ENCODE measurements at regions not wholly inside any gene's neighbourhood (a gene's known extent, or its start where the extent isn't known, plus 50 kb on each side); places are given as distances from the start of the nearest gene placed in this dataset.
"Not testable (repeated sequence)": the region's sequence is repeated elsewhere in the genome, so short reads cannot be mapped to it uniquely, and the experiment has no call there.

DNA sequence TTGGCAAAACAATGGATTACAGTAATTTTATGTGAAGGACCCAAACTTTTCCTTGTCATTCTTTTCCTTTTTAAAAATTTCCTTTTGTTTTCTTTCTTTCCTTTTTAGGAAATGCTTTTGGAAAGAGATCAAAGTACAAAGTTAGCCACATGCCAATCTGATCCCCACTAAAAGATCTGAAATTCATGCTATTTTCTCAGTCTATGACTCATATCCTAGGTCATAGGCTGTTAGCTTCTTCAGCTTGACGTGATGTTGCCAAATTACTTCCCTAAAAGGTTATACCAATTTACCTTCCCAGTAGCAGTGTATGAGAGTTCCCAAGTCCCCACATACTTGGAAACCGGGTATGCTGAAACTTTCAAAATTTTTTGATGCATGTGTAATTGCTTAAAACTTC, 355.3 kb downstream of the INSIG2 start:
- no peak for DNase-seq

- DNase-seq: no peak
Measured at GRCh38 chr2:118442996-118443553, 354.8 kb downstream of the INSIG2 start.

DNA sequence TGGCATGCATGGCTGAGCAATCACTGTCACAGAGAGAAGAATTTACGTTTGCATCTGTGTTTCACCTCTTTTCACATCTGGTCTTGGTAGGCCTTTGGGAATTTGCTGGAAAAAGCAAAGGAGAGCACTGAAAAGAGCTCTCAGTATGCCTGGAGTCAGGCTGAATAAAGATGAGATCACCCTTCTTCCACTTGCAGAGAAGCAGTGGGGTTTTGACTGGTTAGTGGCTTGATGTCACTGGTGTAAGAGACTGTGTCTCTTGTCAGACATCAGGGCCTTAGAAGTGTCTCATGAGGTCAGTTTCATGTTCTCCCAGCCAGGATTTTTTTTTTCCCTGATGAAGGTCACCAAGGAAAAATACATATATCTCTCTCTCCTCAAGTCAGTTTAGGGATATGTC, 353.8 kb downstream of the INSIG2 start:
- no peak for DNase-seq

DNA sequence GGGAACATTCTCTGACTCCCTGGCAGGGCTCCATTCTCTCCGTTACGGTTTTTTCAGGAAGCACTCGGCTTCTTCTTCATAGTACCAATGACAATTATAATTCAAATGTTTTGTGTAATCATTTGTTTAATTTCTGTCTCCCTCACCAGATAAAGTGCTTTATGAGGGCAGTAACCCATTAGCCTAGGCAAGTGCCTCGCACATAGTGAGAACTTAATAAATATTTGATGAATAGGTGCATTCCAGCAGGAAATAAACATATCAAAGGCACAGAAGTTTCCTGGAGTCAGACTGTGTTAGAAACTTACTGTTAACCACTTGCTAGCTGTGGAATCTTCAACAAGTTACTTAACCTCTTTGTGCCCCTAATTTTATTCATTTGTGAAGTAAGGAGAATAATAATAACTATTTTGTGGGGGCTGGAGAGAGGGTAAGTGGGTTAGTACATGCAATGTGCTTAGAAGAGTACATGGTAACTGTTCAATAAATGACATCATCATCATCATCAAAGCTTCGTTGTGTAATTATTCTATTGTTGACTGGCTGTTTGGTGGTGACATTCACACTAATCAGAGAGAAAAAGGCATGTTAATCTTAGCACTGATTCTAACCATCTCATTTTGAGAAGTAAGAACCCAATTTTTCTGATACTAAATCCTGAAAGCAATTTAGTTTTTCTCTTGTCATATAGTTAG, 352.3 kb downstream of the INSIG2 start:
- no peak for DNase-seq

- DNase-seq: no peak
Measured at GRCh38 chr2:118437501-118437900, 349.2 kb downstream of the INSIG2 start.

DNA sequence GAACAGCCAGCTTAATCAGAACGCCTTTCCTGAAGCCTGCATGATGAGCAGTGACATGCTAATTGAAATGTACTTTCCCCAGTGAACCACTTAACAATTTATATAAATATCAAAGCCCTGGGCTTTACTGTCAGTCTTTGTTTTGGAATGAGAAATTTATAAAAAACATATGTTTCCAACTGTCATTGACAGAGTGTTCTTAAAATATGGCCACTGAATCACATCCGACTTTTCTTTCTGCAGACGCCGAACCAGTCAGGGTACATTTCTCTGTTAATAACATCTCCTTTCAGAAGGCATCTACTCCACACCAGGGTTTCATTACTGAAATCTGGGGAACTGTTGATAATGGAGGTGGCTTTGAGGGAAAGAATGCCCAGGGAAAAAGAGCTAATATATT, 343.7 kb downstream of the INSIG2 start:
- DNase-seq: no peak

- DNase-seq: no peak
Measured at GRCh38 chr2:118431586-118431985, 343.3 kb downstream of the INSIG2 start.

DNA sequence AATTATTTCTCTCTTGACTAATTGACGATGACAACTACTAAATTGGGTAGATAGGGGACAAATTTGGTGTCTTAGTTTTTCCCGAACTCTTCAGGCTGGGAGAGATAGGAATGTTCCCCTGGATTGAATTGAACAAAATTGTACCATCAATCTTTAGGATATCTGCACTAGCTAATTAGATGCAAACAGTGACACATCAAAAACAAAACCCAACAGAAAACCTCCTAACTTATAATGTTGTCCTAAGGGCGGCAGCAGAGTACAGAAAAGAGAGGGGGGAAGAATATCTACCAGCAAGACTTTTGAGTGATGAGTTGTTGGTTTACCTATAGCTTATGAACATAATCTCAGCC, 342.9 kb downstream of the INSIG2 start:
- DNase-seq: no peak

- DNase-seq: no peak
Measured at GRCh38 chr2:118430510-118431164, 342.4 kb downstream of the INSIG2 start.

DNA sequence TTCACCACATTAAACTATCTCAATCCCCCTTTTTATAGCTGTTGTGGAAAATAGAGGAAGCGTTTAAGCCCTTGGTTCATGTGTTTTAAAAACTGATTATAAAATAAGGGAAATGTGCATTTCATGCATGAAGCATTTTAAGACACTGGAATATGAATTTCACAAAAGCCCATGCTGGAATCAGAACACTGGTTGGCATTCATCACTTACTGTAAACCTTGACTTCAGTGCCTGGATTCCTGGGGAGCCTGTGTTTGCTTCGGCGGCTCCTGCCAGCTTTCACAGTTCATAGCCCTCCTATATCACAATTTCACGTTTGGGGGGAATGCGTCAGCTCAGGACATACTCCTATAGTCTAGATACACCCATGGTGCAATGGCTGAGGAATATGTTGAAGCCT, 336.9 kb downstream of the INSIG2 start:
- DNase-seq: no peak

GRCh38 chr2:118423776-118424175, 335.5 kb downstream of the INSIG2 start:
- no peak for DNase-seq

- DNase-seq: no peak
Measured at GRCh38 chr2:118421648-118422047, 333.4 kb downstream of the INSIG2 start.

DNA sequence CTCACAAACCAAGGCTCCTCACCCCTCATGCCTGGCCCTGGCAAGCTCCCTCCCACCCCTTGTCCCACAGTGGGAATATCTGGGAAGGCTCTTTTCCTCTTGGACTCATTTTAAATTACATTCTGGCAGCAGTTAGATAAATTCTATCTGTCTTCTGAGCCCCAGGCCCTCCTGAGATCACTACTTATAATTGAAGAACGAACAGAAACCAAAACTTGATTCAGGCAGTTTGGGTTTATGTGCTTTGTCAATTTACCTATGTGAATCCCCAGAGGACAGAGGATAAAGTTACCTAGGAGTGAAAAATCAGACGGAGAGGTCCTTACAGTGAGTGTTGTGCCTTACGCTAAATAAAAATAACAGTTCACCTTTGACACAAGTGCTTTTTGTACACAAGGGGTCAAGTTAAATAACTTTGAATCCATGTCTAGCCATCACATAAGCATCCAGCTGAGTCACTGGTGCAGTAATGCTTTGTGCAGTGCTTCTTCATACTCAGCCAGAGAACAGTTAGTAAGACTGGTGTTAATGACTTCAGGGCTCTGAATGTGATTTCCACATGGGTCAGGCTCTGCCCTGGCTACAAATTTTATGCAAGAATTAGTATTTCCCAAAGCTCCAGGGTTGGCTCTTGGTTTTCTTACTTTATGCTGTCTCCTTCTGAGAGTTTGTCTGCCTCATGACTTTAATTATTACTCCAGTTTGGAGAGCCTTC, 329.3 kb downstream of the INSIG2 start:
- DNase-seq: no peak

- not testable (repeated sequence) for DNase-seq
Measured at GRCh38 chr2:118415186-118415585, 326.9 kb downstream of the INSIG2 start.

DNA sequence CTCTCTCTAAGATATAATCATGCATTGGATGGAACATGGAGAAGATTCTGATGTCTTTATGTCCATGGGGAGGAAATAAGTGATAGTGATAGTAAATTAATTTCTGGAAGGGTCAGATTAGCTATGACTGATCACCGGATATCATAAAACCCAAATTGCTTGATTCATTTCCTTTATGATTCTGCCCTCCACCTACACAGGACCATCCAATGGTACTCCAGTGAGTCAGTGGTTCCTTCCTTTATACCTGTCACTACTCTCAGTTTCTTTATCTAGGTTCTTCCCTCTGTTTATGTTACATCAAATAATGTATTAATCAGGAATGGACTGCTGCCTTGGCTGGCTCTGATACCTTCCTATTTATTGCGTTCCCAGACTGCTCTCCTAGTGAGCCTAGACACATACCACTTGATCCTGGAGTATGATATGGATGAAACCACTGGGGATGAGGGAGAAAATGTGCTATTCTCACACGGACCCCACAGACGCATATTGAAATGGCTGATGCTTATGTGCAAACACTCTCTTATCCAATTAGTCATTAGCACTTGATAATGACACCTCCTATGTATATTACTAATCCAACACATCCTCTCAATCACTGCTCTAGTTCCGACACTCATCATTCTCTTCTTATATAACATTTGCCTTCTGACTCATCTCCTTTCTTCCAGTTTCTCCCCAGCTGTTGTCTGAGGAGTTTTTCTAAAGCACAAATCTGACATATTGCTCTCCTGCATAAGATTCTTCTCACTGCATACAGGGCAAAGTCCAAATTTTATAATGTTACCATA, 315.6 kb downstream of the INSIG2 start:
- no peak for DNase-seq

- DNase-seq: no peak
Measured at GRCh38 chr2:118388771-118389170, 300.5 kb downstream of the INSIG2 start.

- DNase-seq: no peak
Measured at GRCh38 chr2:118387509-118387908, 299.2 kb downstream of the INSIG2 start.

GRCh38 chr2:118386641-118387302, 298.5 kb downstream of the INSIG2 start:
- DNase-seq: peak; percentile 36

DNA sequence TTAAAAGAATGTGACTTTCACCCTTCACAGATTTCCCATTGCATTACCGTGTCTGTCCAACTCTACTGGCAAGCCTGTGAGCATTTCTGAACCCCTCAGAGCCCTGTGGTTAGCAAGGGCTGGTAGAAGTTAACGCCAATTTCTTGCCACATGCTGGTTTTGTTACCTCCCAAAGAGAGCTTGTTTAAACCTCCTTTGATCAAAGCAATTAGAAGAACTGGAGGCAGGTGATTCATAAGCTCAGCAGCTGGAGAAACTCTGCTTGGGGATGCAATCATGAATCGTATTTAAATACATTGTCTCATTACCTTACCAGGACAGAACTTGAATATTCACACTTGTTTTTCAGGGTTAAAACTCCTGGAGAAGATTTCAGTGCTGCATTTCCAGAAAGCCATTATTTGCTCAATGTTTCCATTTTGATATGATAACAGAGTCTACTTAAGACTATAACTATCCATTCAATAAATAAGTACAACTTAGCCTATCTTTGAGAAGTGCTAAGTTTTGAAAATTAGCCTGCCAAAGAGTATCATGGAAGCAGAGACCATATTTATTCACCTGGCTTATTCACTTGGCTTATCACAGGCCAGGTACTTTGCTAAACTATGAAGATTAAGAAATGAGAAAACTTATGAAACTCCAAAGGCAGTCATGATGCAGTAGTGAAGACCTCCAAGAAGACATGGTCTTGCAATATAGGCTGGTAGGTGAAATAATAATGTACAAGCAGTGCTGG, 292.8 kb downstream of the INSIG2 start:
- DNase-seq: no peak

GRCh38 chr2:118375907-118376485, 287.7 kb downstream of the INSIG2 start:
- DNase-seq: no peak

DNA sequence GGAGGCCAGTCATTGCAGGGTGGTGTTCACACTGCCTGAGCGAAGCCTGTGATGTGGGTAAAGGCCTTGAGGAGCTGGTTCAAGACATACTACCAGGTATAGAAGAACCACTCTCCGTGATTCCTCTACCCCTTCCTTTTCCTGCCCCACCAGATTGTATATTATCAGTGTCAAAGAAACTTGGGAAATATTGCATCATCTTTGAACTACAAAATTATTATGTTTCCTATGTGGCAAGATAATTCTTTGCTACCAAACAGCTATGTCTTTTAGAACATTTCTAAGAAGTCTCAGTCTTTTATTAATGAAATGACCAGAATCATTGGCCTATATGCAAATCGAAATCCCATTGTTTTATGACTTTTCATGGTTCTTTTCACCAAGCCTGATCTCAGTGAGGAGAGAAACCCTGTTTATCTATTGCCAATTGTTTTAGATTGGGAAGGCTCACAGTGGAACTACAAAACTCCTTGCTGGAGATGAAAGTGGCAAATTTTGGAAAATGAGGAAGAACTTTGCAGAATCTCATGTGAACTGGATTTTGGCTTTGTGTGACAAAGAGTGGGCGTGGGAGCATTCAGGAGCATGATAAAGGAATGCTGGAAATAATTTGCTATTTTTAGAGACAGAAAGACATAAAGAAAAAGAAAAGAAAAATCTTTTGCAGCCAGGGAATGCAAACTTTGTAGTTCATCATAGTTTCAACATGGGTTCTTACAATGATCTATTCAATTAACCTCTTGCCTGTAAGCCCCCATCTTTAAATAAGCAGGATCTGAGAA, 286.9 kb downstream of the INSIG2 start:
- no peak for DNase-seq
